ENCODE measurements at regions not wholly inside any gene's neighbourhood (a gene's known extent, or its start where the extent isn't known, plus 50 kb on each side); places are given as distances from the start of the nearest gene placed in this dataset.
"Not testable (repeated sequence)": the region's sequence is repeated elsewhere in the genome, so short reads cannot be mapped to it uniquely, and the experiment has no call there.

- ATAC-seq (ENCODE audit: low FRiP score) (no peak), DNase-seq (ENCODE audit: low spot score) (no peak)
- no peak for TF ChIP-seq CTCF (IDR thresholded peaks at IDR 0.05)
Measured at GRCh38 chr18:72993250-72993649, 125.5 kb upstream of the NETO1 start.

GRCh38 chr18:72991379-72991778 lies 123.6 kb upstream of the NETO1 start:
- ATAC-seq (ENCODE audit: low FRiP score), result no peak
- no peak for TF ChIP-seq CTCF (IDR thresholded peaks at IDR 0.05)
- DNase-seq (ENCODE audit: low spot score), result no peak

GRCh38 chr18:72987570-72987969 lies 119.8 kb upstream of the NETO1 start:
- ATAC-seq (ENCODE audit: low FRiP score); DNase-seq (ENCODE audit: low spot score): not testable (repeated sequence)

- ATAC-seq (ENCODE audit: low FRiP score), result no peak
- no peak for TF ChIP-seq CTCF (IDR thresholded peaks at IDR 0.05)
- no peak for DNase-seq (ENCODE audit: low spot score)
Measured at GRCh38 chr18:72986103-72986502, 118.3 kb upstream of the NETO1 start.

- TF ChIP-seq CTCF (IDR thresholded peaks at IDR 0.05), result no peak
- DNase-seq (ENCODE audit: low spot score) (no peak), ATAC-seq (ENCODE audit: low FRiP score) (no peak)
Measured at GRCh38 chr18:72985686-72986085, 117.9 kb upstream of the NETO1 start.

GRCh38 chr18:72984290-72984689 lies 116.5 kb upstream of the NETO1 start:
- TF ChIP-seq CTCF (IDR thresholded peaks at IDR 0.05), result no peak
- no peak for ATAC-seq (ENCODE audit: low FRiP score)

GRCh38 chr18:72973841-72974240 lies 106.1 kb upstream of the NETO1 start:
- TF ChIP-seq CTCF (IDR thresholded peaks at IDR 0.05), result no peak
- no peak for ATAC-seq (ENCODE audit: low FRiP score)
- no peak for DNase-seq (ENCODE audit: low spot score)

More at GRCh38 chr18:72984290-72984689, 116.5 kb upstream of the NETO1 start:
- DNase-seq (ENCODE audit: low spot score), result no peak

- no peak for DNase-seq (ENCODE audit: low spot score)
- no peak for ATAC-seq (ENCODE audit: low FRiP score)
- no peak for TF ChIP-seq CTCF (IDR thresholded peaks at IDR 0.05)
Measured at GRCh38 chr18:72965616-72966015, 97.8 kb upstream of the NETO1 start.

GRCh38 chr18:72958195-72958594 lies 90.4 kb upstream of the NETO1 start:
- DNase-seq (ENCODE audit: low spot score); ATAC-seq (ENCODE audit: low FRiP score): not testable (repeated sequence)

All from omental fat pad (tissue), 3 donors.